Hematopoietic multipotent progenitor cell treated with erythropoietin and hydrocortisone succinate and interleukin-3 and kit ligand, for 4 days (in vitro differentiated cells): ENCODE measurements at regions not wholly inside any gene's neighbourhood (a gene's known extent, or its start where the extent isn't known, plus 50 kb on each side); places are given as distances from the start of the nearest gene placed in this dataset.
"Not testable (repeated sequence)": the region's sequence is repeated elsewhere in the genome, so short reads cannot be mapped to it uniquely, and the experiment has no call there.

Experiments used
- DNase-seq: peaks from one replicate; pipeline ENCODE4 v3.0.0-alpha.2; 2015

DNA sequence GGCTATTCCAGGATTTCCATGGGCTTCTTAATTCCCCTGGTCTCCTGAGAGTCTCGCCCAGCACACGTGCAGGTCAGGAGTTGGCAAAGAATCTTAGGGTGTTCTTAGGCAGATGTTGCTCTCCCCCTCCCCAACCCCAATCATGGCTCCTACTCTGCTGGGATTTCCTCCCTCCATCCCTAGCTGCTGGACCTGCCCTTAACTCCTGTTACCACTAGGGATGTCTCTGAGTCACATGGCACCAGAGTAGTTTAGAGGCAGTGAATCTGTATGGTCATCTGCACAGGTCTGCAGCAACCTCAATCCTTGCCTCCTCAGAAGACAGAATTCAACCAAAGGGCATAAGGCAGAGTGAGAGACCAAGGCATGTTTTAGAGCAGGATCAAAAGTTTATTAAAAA lies 51.8 kb upstream of the CHST3 start:
- no peak for DNase-seq

DNA sequence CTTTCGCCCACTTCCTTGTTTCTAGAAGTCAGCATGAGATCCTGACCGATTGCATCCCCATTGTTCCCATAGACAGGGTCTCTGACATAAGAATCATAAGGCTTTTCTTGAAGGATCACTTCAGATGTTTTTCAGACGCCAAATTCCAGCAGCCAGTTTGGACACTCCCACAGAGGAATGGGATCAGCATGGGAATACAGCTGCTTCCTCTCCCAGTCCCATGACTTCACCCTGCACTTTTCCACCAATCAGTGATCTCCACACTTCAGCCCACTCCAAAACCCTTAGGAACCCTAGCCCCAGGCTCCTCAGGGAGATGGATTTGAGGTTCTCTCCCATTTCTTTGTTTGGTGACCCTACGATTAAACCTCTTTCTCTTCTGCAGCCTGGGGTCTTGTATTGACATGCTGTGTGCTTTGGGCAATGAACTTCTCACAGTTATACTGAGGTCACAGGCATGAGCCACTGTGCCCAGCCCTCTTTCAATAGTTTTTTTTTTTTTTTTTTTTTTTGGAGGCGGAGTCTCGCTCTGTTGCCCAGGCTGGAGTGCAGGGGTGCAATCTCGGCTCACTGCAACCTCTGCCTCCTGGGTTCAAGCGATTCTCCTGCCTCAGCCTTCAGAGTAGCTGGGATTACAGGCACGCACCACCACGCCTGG lies 52.8 kb upstream of the CHST3 start:
- no peak for DNase-seq

DNA sequence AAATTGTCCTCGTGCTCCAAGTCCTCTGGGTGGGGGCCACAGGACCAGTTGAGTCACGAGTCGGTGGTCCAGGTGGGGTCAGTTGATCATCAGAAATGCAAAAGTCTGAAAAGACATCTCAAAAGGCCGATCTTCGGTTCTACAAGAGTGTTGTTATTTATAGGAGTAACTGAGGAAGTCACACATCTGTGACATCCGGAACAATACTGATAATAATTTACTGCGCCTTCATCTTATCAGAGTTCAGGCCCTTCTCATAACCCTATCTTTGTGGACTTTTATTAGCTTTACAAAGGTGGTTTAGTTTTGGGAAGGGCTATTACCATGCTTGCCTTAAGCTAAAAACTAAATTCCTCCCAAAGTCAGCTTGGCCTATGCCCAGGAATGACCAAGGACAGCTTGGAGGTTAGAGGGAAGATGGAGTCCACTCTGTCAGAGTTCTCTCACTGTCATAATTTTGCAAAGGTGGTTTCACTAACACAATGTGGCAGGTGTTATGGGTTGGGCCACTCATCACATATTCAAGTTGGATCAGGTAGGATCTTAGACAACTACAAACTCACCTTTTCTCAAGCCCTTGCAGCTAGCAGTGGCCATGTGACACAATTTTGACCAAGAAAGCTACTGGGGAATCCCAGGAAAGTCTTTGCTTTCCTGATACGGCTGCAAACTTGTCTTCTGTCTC lies 54.7 kb upstream of the CHST3 start:
- DNase-seq: peak; percentile 37

DNA sequence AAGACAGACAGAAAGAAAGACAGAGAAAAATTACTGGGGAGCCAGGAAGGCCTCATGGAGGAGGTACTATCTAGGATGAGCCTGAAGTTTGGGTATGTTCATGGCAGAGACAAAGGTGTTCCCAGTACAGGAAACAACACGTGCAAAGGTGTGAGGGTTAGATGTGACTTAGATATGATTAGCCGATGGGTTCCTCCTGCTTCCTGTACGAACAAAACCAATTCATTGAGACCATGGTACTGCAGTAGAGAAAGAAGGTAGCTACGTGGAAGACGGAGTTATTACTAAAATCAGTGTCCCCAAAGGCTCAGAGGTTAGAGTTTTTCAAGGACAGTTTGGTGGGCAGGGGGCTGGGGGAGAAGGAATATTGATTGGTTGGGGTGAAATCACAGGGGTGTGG lies 55.2 kb upstream of the CHST3 start:
- DNase-seq: no peak

DNA sequence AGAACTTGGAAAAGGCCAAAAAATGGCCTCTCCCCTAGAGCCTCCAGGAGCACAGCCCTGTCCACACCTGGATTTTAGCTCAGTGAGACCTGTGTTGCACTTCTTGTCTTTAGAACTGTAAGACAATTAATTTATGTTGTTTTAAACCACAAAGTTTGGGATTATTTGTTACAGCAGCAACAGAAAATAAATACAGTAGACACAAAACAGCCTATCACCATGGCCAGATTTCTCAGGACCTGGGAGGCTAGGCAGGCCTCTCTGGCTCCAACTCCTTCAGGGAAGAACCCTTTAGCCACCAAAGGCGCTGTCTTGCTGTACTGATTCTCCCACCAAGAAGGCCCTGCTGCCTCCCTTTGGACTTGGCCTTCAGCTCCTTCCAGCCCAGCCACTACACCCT lies 54.1 kb upstream of the PSAP start:
- no peak for DNase-seq

DNA sequence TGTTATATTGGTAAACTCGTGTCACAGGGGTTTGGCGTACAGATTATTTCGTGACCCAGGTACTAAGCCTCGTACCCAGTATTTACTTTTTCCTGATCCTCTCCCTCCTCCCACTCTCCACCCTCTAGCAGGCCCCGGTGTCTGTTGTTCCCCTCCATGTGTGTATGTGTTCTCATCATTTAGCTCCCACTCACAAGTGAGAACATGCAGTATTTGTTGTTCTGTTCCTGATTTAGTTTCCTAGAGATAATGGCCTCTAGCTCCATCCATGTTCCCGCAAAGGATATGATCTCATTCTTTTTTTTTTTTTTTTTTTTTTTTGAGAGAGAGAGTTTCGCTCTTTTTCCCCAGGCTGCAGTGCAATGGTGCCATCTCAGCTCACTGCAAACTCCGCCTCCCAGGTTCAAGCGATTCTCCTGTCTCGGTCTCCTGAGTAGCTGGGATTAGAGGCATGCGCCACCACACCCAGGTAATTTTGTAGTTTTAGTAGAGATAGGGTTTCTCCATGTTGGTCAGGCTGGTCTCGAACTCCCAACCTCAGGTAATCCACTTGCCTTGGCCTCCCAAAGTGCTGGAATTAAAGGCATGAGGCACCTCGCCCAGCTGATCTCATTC lies 52.7 kb upstream of the PSAP start:
- not testable (repeated sequence) for DNase-seq

DNA sequence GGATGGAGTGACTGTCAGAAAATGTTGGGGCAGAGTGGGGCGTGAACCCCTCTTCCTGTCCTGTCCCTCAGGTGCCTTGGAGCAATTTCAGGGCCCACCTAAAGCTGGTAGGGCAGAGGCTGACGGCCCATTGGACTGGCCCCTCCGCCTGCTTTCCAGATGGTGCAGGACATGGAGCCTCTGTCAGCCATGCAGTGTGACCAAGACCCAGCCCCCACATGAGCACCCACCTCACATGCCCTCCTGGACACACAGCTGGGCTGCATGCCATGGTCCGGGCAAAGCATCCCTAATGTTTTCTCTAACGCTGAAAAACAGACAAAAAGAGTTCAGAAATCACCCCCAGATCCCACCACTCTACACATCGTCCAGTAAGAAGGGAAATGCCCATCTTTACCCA lies 51.3 kb upstream of the PSAP start:
- DNase-seq: no peak
